PC-9 (cell line): ENCODE measurements at regions not wholly inside any gene's neighbourhood (a gene's known extent, or its start where the extent isn't known, plus 50 kb on each side); places are given as distances from the start of the nearest gene placed in this dataset.

Experiments
- CTCF ChIP-seq: fragments of 200-600 bp; sonication (generic); conservative IDR thresholded peaks from 2 replicates; pipeline ENCODE4 v1.6.1; 2017; ENCODE audit warnings: mixed run types, antibody characterized with exemption, mild to moderate bottlenecking, moderate library complexity
- EZH2 ChIP-seq: fragments of 200-600 bp; sonication (generic); IDR thresholded peaks from 2 replicates; pipeline ENCODE4 v1.8.0; 2017; ENCODE audit warnings: antibody characterized with exemption, low read depth

GRCh38 chr12:58576916-58577315 lies 343.4 kb downstream of the LRIG3 start:
- TF ChIP-seq CTCF (no peak), EZH2 (no peak)
